ENCODE measurements at regions not wholly inside any gene's neighbourhood (a gene's known extent, or its start where the extent isn't known, plus 50 kb on each side); places are given as distances from the start of the nearest gene placed in this dataset.

DNA sequence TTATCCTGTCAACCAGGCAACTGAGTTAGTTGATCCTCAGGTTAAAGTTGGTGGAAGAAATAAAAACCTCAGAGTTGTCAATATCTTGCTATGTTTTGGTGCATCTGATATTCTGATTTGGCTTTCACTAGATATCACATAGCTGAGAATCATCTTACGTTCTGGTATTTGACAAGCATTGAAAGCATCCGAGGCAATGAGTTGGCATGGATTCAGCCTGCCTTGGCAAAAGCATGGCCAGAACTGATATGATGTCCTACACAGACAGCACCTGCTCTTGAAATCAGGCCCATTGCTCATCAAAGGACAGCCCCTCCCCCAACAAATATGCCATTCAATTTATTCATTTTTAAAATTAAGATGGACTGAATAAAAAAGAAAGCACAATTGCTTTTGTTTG, 320.7 kb upstream of the ATP2B1 start:
- Histone ChIP-seq H3K4me3 (no peak overlapping the region), H3K9me3 (replicated peaks) (no peaks in the 10 kb centered on the region), H3K4me1 (peaks cover 11% of the 10 kb centered on the region), H3K36me3 (no peaks in the 10 kb centered on the region), H3K27me3 (ENCODE audit: low read depth) (no peaks in the 10 kb centered on the region), H3K27ac (replicated peaks) (no peak overlapping the region)
- intact Hi-C loops (cut with micrococcal nuclease), result no loop called here
- TF ChIP-seq, protein P1, sequence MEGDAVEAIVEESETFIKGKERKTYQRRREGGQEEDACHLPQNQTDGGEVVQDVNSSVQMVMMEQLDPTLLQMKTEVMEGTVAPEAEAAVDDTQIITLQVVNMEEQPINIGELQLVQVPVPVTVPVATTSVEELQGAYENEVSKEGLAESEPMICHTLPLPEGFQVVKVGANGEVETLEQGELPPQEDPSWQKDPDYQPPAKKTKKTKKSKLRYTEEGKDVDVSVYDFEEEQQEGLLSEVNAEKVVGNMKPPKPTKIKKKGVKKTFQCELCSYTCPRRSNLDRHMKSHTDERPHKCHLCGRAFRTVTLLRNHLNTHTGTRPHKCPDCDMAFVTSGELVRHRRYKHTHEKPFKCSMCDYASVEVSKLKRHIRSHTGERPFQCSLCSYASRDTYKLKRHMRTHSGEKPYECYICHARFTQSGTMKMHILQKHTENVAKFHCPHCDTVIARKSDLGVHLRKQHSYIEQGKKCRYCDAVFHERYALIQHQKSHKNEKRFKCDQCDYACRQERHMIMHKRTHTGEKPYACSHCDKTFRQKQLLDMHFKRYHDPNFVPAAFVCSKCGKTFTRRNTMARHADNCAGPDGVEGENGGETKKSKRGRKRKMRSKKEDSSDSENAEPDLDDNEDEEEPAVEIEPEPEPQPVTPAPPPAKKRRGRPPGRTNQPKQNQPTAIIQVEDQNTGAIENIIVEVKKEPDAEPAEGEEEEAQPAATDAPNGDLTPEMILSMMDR (IDR thresholded peaks at IDR 0.05; ENCODE audit: borderline replicate concordance), result no peak
- no peak for DNase-seq

DNA sequence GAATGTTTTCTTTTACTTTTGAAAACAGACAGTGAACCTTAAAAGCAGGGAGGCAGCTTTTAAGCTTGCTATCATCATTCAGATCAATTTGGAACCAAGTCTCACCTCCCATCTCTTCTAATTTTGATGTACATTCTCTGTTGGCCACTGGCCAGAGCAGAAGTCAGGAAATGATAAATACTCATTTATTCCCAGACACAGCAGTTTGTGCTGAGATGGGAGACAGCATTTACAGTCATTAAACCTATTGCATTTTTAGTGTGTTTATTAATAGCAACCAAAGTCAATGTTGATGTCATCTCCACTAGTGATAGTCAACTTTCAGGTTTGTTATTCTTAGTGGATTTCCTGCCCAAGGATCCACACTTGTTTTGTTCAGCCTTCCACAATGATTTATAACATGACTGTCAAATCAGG, 320.0 kb upstream of the ATP2B1 start:
- TF ChIP-seq, protein P1 (IDR thresholded peaks at IDR 0.05; ENCODE audit: borderline replicate concordance), result no peak
- intact Hi-C loops (cut with micrococcal nuclease), result no loop called here
- H3K9me3 ChIP-seq (replicated peaks), result no peaks in the 10 kb centered on the region
- H3K27ac ChIP-seq (replicated peaks), result no peak overlapping the region
- no peaks in the 10 kb centered on the region for H3K36me3 ChIP-seq
- no peak overlapping the region for H3K4me3 ChIP-seq
- H3K27me3 ChIP-seq (ENCODE audit: low read depth), result no peaks in the 10 kb centered on the region
- peaks cover 11% of the 10 kb centered on the region for H3K4me1 ChIP-seq
- no peak for DNase-seq

DNA sequence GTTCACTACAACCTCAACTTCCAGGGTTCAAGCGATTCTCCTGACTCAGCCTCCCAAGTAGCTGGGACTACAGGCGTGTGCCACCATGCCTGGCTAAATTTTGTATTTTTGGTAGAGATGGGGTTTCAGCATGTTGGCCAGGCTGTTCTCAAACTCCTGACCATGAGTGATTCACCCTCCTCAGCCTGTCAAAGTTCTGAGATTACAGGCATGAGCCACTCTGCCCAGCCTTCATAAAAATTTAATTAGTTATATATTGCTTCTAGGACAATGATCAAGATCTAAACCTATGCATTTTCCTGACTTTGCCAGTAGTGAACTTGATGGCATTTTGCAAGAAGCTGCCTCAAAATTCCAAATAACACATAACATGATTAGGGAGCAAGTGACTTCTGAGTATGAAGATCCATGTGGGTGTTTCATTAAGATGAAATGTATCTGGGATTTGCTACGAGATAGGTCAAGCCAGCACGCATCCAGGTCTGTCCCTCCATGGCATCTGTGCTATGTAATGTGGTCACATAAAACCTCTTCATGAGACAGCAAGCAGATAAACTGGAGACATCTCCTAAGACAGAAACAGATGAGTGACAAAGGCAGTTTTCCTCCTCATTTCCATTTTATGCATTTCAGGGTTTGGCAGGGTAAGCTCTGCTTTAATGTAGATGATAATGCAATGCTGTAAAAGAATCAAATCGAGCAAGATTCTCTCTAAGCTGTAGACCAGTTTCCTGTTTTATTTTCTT, 319.4 kb upstream of the ATP2B1 start:
- Histone ChIP-seq H3K27ac (replicated peaks) (no peak overlapping the region), H3K9me3 (replicated peaks) (no peaks in the 10 kb centered on the region), H3K4me1 (peaks cover 11% of the 10 kb centered on the region), H3K36me3 (no peaks in the 10 kb centered on the region), H3K27me3 (ENCODE audit: low read depth) (no peaks in the 10 kb centered on the region), H3K4me3 (no peak overlapping the region)
- intact Hi-C loops (cut with micrococcal nuclease), result no loop called here
- TF ChIP-seq, protein P1 (IDR thresholded peaks at IDR 0.05; ENCODE audit: borderline replicate concordance), result no peak
- DNase-seq, result no peak

DNA sequence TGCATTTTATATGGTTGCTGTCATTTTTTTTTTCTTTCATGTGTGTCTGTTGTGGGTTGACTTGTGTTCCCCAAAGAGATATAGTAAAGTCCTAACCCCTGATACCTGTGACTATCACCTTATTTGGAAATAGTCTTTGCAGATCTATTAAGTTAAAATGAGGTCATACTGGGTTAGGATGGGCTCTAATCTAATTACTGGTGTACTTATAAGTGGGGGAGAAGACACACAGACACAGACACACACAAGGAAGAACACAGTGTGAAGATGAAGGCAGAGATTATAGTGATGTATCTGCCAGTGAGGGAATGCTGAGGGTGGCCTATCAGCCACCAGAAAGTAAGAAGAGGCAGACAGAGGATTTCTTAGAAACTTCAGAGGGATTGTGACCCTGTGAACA, 318.4 kb upstream of the ATP2B1 start:
- Histone ChIP-seq H3K27me3 (ENCODE audit: low read depth) (no peaks in the 10 kb centered on the region), H3K4me1 (peaks cover 11% of the 10 kb centered on the region), H3K27ac (replicated peaks) (no peak overlapping the region), H3K9me3 (replicated peaks) (no peaks in the 10 kb centered on the region), H3K36me3 (no peaks in the 10 kb centered on the region), H3K4me3 (no peak overlapping the region)
- no peak for DNase-seq
- intact Hi-C loops (cut with micrococcal nuclease), result no loop called here
- TF ChIP-seq, protein P1 (IDR thresholded peaks at IDR 0.05; ENCODE audit: borderline replicate concordance), result no peak

DNA sequence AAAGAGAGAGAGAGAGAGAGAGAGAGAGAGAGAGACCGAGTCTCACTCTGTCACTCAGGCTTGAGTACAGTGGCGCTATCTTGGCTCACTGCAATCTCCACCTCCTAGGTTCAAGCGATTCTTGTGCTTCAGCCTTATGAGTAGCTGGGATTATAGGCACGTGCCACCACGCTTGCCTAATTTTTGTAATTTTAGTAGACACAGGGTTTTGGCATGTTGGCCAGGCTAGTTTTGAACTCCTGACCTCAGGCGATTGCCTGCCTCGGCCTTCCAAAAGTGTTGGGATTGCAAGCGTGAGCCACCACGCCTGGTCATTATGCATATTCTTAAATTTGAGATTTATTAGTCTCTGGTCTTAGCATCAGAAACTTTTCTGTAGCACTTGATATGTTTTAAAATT, 317.9 kb upstream of the ATP2B1 start:
- no peak overlapping the region for H3K27ac ChIP-seq (replicated peaks)
- H3K36me3 ChIP-seq, result no peaks in the 10 kb centered on the region
- no peaks in the 10 kb centered on the region for H3K27me3 ChIP-seq (ENCODE audit: low read depth)
- intact Hi-C loops (cut with micrococcal nuclease), result no loop called here
- peaks cover 11% of the 10 kb centered on the region for H3K4me1 ChIP-seq
- no peak for DNase-seq
- H3K9me3 ChIP-seq (replicated peaks), result no peaks in the 10 kb centered on the region
- no peak overlapping the region for H3K4me3 ChIP-seq
- TF ChIP-seq, protein P1 (IDR thresholded peaks at IDR 0.05; ENCODE audit: borderline replicate concordance), result no peak

Measured in left ventricle myocardium inferior (tissue), 1 donor.